Stimulated activated CD4-positive, alpha-beta T cell treated with anti-CD3 and anti-CD28 coated beads, Interleukin-1b, Interleukin-23, amount 100 ng/mL, for 1 hour (primary cell): ENCODE measurements at regions not wholly inside any gene's neighbourhood (a gene's known extent, or its start where the extent isn't known, plus 50 kb on each side); places are given as distances from the start of the nearest gene placed in this dataset.
"Not testable (repeated sequence)": the region's sequence is repeated elsewhere in the genome, so short reads cannot be mapped to it uniquely, and the experiment has no call there.

Source experiments
- DNase-seq, 2 donors: peaks; one replicate each; pipeline ENCODE4 v3.0.0-alpha.2; 2020; ENCODE audit warnings: low read depth in 2 of 2

GRCh38 chr2:22347306-22347705 is 1037.7 kb upstream of the KLHL29 start:
- DNase-seq = no peak

GRCh38 chr2:22350621-22351020 is 1034.4 kb upstream of the KLHL29 start:
- DNase-seq = no peak

- peak in 1 of 2 donors; percentile 14 for DNase-seq
These were observed 1029.1 kb upstream of the KLHL29 start for GRCh38 chr2:22355816-22356433.

GRCh38 chr2:22359071-22359672 is 1025.8 kb upstream of the KLHL29 start:
- no peak for DNase-seq

- no peak for DNase-seq
These were observed 1024.1 kb upstream of the KLHL29 start for GRCh38 chr2:22360735-22361374.

GRCh38 chr2:22361571-22361970 is 1023.4 kb upstream of the KLHL29 start:
- DNase-seq = no peak

GRCh38 chr2:22375096-22375495 is 1009.9 kb upstream of the KLHL29 start:
- DNase-seq = no peak

- no peak for DNase-seq
These were observed 1007.7 kb upstream of the KLHL29 start for GRCh38 chr2:22377268-22377667.

- DNase-seq = no peak
These were observed 1002.4 kb upstream of the KLHL29 start for GRCh38 chr2:22382479-22383169.

GRCh38 chr2:22397847-22398246 is 987.1 kb upstream of the KLHL29 start:
- DNase-seq = no peak

- no peak for DNase-seq
These were observed 981.2 kb upstream of the KLHL29 start for GRCh38 chr2:22403748-22404147.

- no peak for DNase-seq
These were observed 978.4 kb upstream of the KLHL29 start for GRCh38 chr2:22406625-22407024.

- no peak for DNase-seq
These were observed 964.9 kb upstream of the KLHL29 start for GRCh38 chr2:22420076-22420475.

- DNase-seq = no peak
These were observed 942.9 kb upstream of the KLHL29 start for GRCh38 chr2:22442051-22442450.

- no peak for DNase-seq
These were observed 940.7 kb upstream of the KLHL29 start for GRCh38 chr2:22444281-22444680.

GRCh38 chr2:22449696-22450095 is 935.3 kb upstream of the KLHL29 start:
- DNase-seq = no peak

- DNase-seq = no peak
These were observed 934.1 kb upstream of the KLHL29 start for GRCh38 chr2:22450831-22451230.

- no peak for DNase-seq
These were observed 930.0 kb upstream of the KLHL29 start for GRCh38 chr2:22454826-22455485.

GRCh38 chr2:22458440-22458839 is 926.5 kb upstream of the KLHL29 start:
- no peak for DNase-seq

GRCh38 chr2:22475103-22475502 is 909.9 kb upstream of the KLHL29 start:
- not testable (repeated sequence) for DNase-seq

- no peak for DNase-seq
These were observed 906.6 kb upstream of the KLHL29 start for GRCh38 chr2:22478329-22478728.
